ENCODE measurements at regions not wholly inside any gene's neighbourhood (a gene's known extent, or its start where the extent isn't known, plus 50 kb on each side); places are given as distances from the start of the nearest gene placed in this dataset.

DNA sequence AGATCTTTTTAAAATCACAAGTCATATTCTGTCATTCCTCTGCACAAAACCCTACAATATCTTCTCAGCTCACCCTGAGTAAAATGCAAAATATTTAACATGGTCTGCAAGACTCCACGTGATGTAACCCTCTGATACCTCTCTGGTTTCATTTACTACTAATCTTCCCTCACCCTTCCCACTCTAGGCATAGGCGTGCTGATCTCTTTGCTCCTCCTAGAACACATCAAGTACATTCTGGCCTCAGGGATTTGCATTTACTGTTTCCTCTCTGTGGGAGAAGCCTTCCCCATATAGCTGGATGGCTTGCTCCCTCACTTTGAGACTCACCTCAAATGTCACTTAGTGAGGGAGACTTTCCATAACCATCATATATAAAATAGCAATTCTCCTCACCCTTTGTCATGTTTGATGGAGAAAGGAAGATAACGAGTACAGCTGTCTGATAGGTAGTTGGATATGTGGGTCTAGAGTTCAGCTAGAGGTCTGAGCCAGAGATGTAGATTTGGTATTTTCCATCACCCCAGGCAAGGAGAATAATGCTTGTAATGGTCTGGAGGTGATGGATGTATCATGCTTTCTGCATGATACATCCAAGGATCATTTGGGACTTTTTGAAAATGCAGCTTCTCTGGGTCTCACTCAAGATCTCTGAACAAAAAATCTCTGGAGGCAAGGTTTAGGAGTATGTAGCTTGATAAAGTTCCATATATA is 123.9 kb upstream of the VAMP7 start (continued):
- TF ChIP-seq, protein P1, sequence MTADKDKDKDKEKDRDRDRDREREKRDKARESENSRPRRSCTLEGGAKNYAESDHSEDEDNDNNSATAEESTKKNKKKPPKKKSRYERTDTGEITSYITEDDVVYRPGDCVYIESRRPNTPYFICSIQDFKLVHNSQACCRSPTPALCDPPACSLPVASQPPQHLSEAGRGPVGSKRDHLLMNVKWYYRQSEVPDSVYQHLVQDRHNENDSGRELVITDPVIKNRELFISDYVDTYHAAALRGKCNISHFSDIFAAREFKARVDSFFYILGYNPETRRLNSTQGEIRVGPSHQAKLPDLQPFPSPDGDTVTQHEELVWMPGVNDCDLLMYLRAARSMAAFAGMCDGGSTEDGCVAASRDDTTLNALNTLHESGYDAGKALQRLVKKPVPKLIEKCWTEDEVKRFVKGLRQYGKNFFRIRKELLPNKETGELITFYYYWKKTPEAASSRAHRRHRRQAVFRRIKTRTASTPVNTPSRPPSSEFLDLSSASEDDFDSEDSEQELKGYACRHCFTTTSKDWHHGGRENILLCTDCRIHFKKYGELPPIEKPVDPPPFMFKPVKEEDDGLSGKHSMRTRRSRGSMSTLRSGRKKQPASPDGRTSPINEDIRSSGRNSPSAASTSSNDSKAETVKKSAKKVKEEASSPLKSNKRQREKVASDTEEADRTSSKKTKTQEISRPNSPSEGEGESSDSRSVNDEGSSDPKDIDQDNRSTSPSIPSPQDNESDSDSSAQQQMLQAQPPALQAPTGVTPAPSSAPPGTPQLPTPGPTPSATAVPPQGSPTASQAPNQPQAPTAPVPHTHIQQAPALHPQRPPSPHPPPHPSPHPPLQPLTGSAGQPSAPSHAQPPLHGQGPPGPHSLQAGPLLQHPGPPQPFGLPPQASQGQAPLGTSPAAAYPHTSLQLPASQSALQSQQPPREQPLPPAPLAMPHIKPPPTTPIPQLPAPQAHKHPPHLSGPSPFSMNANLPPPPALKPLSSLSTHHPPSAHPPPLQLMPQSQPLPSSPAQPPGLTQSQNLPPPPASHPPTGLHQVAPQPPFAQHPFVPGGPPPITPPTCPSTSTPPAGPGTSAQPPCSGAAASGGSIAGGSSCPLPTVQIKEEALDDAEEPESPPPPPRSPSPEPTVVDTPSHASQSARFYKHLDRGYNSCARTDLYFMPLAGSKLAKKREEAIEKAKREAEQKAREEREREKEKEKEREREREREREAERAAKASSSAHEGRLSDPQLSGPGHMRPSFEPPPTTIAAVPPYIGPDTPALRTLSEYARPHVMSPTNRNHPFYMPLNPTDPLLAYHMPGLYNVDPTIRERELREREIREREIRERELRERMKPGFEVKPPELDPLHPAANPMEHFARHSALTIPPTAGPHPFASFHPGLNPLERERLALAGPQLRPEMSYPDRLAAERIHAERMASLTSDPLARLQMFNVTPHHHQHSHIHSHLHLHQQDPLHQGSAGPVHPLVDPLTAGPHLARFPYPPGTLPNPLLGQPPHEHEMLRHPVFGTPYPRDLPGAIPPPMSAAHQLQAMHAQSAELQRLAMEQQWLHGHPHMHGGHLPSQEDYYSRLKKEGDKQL (CRISPR knock-in tag; IDR thresholded peaks at IDR 0.05; ENCODE audit: borderline replicate concordance) = no peak
- no peak for TF ChIP-seq MCM5 (IDR thresholded peaks at IDR 0.05; ENCODE audit: low read depth)
- TF ChIP-seq CBX8 (IDR thresholded peaks at IDR 0.05; ENCODE audit: borderline replicate concordance, extremely low read depth, low read depth, low read length, poor library complexity, severe bottlenecking) = no peak
- TF ChIP-seq ZNF395 (CRISPR knock-in tag; IDR thresholded peaks at IDR 0.05) = no peak
- no peak for TF ChIP-seq AFF1 (IDR thresholded peaks at IDR 0.05; ENCODE audit: low read depth in 1 of 2, partially characterized antibody in 2 of 2)
- no peak for TF ChIP-seq THRAP3 (IDR thresholded peaks at IDR 0.05; ENCODE audit: borderline replicate concordance)
- no peak for TF ChIP-seq CTBP1 (IDR thresholded peaks at IDR 0.05; ENCODE audit: borderline replicate concordance)
- TF ChIP-seq ARID1B (IDR thresholded peaks at IDR 0.05) = no peak
- TF ChIP-seq ZNF780A (CRISPR knock-in tag; IDR thresholded peaks at IDR 0.05) = no peak
